Spleen (tissue), 11 donors: ENCODE measurements at regions not wholly inside any gene's neighbourhood (a gene's known extent, or its start where the extent isn't known, plus 50 kb on each side); places are given as distances from the start of the nearest gene placed in this dataset.

Source experiments
- DNase-seq: peaks from one replicate; pipeline ENCODE4 v3.0.0-alpha.2; 2020
- H3K27ac ChIP-seq, 8 donors: fragments of 200-600 bp; sonication (generic) in 7 of 8; 1 replicate in 4 of 8; 2 replicates in 4 of 8; pipeline versions ENCODE4 v1.5.0 to v1.8.0; 2016 to 2021; ENCODE audit warnings: inconsistent platforms in 4 of 8, mild to moderate bottlenecking in 4 of 8, moderate library complexity in 1 of 8
- H3K27me3 ChIP-seq, 7 donors: fragments of 200-600 bp; sonication (generic) in 6 of 7; replicated peaks in 1 of 7; 1 replicate in 4 of 7; 2 replicates in 3 of 7; pipeline versions ENCODE4 v1.5.0 to v1.8.0; 2016 to 2021; ENCODE audit warnings: inconsistent platforms in 3 of 7, mild to moderate bottlenecking in 1 of 7
- H3K36me3 ChIP-seq, 6 donors: fragments of 200-600 bp; sonication (generic) in 5 of 6; 1 replicate in 4 of 6; 2 replicates in 2 of 6; pipeline versions ENCODE4 v1.5.0 to v1.8.0; 2016 to 2021; ENCODE audit warnings: inconsistent platforms in 2 of 6
- H3K4me1 ChIP-seq, 6 donors: fragments of 200-600 bp; sonication (generic) in 5 of 6; 1 replicate in 3 of 6; 2 replicates in 3 of 6; pipeline versions ENCODE4 v1.5.0 to v1.8.0; 2016 to 2021; ENCODE audit warnings: inconsistent platforms in 3 of 6
- H3K4me3 ChIP-seq, 8 donors: fragments of 200-600 bp; sonication (generic) in 7 of 8; 1 replicate in 4 of 8; 2 replicates in 4 of 8; pipeline versions ENCODE4 v1.5.0 to v1.8.0; 2016 to 2021; ENCODE audit warnings: inconsistent platforms in 4 of 8, mild to moderate bottlenecking in 4 of 8, moderate library complexity in 2 of 8
- H3K9me3 ChIP-seq, 8 donors: fragments of 200-600 bp; sonication (generic) in 7 of 8; 1 replicate in 4 of 8; 2 replicates in 4 of 8; pipeline versions ENCODE4 v1.5.0 to v1.8.0; 2016 to 2021; ENCODE audit warnings: inconsistent platforms in 4 of 8
- POLR2A ChIP-seq, 3 donors: fragments of 450-650 bp; IDR thresholded peaks; one replicate each; pipeline ENCODE4 v1.5.1; 2017; ENCODE audit warnings: antibody characterized with exemption in 3 of 3, mild to moderate bottlenecking in 1 of 3
- POLR2AphosphoS5 ChIP-seq, 3 donors: sonication (generic); formaldehyde crosslinking; IDR thresholded peaks; one replicate each; pipeline ENCODE4 v1.5.1; 2017; ENCODE audit warnings: antibody characterized with exemption in 3 of 3
- WGBS, 5 donors: extraction: QIAGEN DNeasy Blood & Tissue Kit in 3 of 5; methylation state at CpG; one replicate each; pipeline versions ENCODE4 v1.1.5 to v1.1.7; 2013 to 2018; 5-methylcytosine and 5-hydroxymethylcytosine counted together
- intact Hi-C: fragments of 100-400 bp; cut with DNase I; formaldehyde crosslinking; loops from one replicate; pipeline ENCODE4 v1.15.0; 2023; ENCODE audit warnings: low total_unique reads
- TF ChIP-seq, protein P1 (sequence below), 11 experiments: fragments of 200-600 bp in 7 of 11; fragments of 450-650 bp in 4 of 11; sonication (generic) in 4 of 11; IDR thresholded peaks in 8 of 11; conservative IDR thresholded peaks in 3 of 11; 1 replicate in 7 of 11; 2 replicates in 4 of 11; pipeline versions ENCODE4 v1.4.0 to v1.8.0; 2016 to 2021; ENCODE audit warnings: antibody characterized with exemption in 11 of 11, inconsistent platforms in 4 of 11, mild to moderate bottlenecking in 1 of 11
- donor health status: healthy with polysubstance abuse.
- donor health status: DM: no; HTN: no; CAD: no; lungs with moderate emphysema.
- donor health status: DM: no; HTN: no; CAD: no.
- donor health status: Bipolar disorder and iron deficiency.
- donor health status: healthy.
- donor health status: DM: no; HTN: no; CAD: no.
- donor health status: DM: yes; HTN: yes; CAD: no.

DNA sequence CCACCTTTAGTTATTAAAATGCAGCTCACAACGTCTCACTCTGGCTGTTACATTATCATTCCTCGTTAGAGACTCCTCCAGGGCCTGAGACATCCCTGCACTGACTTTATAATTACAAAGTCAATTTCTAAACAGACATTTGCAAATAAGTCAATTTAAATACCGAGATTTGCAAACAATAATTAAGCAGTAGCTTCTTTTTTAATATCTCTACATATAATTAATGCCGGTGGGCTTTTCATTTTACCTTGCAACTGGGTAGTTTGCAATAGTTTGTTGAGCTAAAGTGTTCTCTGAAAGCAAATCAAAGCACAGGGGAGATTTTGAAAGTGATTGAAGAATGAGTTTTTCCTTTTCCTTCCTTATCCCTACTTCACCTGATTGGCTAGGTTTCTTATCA, 154.4 kb downstream of the TLR4 start:
- DNase-seq, result no peak
- WGBS, 5 donors, result 68 to 79% (median 70%) methylated on average over 4 of the region's 4 CpGs
- H3K36me3 ChIP-seq, result no peaks in the 10 kb centered on the region
- H3K27me3 ChIP-seq, result no peaks in the 10 kb centered on the region
- H3K4me3 ChIP-seq, result no peak overlapping the region
- no peaks in the 10 kb centered on the region for H3K4me1 ChIP-seq
- H3K27ac ChIP-seq, result no peak overlapping the region
- intact Hi-C loops, result loop anchor here (10.0 kb wide), 1 partner anchor 46 kb away; no protein-coding TSS in a partner anchor
- no peaks in the 10 kb centered on the region for H3K9me3 ChIP-seq
- TF ChIP-seq, protein P1, sequence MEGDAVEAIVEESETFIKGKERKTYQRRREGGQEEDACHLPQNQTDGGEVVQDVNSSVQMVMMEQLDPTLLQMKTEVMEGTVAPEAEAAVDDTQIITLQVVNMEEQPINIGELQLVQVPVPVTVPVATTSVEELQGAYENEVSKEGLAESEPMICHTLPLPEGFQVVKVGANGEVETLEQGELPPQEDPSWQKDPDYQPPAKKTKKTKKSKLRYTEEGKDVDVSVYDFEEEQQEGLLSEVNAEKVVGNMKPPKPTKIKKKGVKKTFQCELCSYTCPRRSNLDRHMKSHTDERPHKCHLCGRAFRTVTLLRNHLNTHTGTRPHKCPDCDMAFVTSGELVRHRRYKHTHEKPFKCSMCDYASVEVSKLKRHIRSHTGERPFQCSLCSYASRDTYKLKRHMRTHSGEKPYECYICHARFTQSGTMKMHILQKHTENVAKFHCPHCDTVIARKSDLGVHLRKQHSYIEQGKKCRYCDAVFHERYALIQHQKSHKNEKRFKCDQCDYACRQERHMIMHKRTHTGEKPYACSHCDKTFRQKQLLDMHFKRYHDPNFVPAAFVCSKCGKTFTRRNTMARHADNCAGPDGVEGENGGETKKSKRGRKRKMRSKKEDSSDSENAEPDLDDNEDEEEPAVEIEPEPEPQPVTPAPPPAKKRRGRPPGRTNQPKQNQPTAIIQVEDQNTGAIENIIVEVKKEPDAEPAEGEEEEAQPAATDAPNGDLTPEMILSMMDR (IDR thresholded peaks at IDR 0.05 in 8 of 11, conservative IDR thresholded peaks at IDR 0.05 in 3 of 11), result no peak
- no peak for TF ChIP-seq POLR2A (IDR thresholded peaks at IDR 0.05)
- no peak for TF ChIP-seq POLR2AphosphoS5 (IDR thresholded peaks at IDR 0.05)

DNA sequence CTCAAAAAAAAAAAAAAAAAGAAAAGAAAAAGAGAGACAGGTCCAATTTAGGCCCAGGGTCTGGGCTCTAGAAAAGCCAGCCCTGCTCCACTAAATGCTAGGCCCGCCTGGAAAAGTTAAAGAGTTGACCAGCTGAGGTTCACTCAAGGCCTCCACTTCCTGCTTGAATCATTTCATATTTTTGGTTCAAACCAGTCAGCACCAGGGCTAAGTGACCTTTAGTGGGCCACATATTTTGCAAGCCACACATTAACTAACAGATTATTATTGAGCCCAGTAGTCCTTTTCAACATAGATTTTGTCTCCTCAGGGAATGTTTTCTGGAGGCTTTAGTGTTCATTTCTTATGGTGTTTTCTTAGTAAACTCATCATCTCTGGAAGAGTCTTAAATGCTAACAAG, 156.6 kb downstream of the TLR4 start:
- no peak overlapping the region for H3K4me3 ChIP-seq
- H3K9me3 ChIP-seq, result no peaks in the 10 kb centered on the region
- no peaks in the 10 kb centered on the region for H3K27me3 ChIP-seq
- no peak overlapping the region for H3K27ac ChIP-seq
- H3K4me1 ChIP-seq, result no peaks in the 10 kb centered on the region
- DNase-seq, result no peak
- 71 to 86% (median 75%) methylated on average over 1 of the region's 1 CpG for WGBS, 5 donors
- TF ChIP-seq POLR2A (IDR thresholded peaks at IDR 0.05) (no peak), POLR2AphosphoS5 (IDR thresholded peaks at IDR 0.05) (no peak)
- TF ChIP-seq, protein P1 (IDR thresholded peaks at IDR 0.05 in 8 of 11, conservative IDR thresholded peaks at IDR 0.05 in 3 of 11), result no peak
- no peaks in the 10 kb centered on the region for H3K36me3 ChIP-seq
- intact Hi-C loops, result no loop called here

DNA sequence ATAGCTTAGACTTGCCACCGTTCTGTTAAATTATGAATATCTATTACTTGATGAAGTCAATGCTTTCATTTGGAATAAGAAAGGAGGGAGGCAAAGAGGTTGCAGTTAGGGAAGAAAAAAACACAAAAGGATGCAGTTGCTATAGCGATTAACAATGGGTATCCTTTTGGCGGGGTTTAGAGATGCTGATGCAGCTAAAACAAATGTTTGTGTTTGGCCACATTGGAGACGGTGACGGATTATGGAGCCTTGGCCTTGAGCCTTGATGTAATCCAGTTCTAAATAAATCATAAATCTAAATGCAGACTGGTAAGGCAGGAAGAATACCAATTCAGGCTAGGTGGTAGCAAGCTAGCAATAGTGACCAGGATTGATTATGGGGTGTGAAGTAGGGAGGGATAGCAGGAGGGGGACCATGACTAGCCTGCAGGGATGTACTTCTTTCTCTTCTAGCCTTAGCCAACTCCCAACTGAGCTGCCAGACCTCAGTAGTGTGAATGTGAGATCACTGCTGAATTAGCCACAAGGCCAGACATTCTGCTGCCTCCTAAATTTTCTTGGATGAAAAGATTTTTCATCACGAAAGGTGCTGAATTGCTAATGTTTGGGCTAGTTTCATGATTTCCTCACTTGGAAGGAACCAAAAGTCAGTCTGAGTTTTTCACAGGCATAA, 160.3 kb downstream of the TLR4 start:
- Histone ChIP-seq H3K27me3 (no peaks in the 10 kb centered on the region), H3K4me3 (no peak overlapping the region), H3K27ac (no peak overlapping the region), H3K9me3 (no peaks in the 10 kb centered on the region), H3K36me3 (no peaks in the 10 kb centered on the region), H3K4me1 (no peaks in the 10 kb centered on the region)
- TF ChIP-seq POLR2A (IDR thresholded peaks at IDR 0.05), result no peak
- TF ChIP-seq POLR2AphosphoS5 (IDR thresholded peaks at IDR 0.05), result no peak
- TF ChIP-seq, protein P1 (IDR thresholded peaks at IDR 0.05 in 8 of 11, conservative IDR thresholded peaks at IDR 0.05 in 3 of 11), result no peak
- intact Hi-C loops, result no loop called here
- DNase-seq, result no peak
- WGBS, 5 donors, result 66 to 72% (median 68%) methylated on average over 6 of the region's 6 CpGs

DNA sequence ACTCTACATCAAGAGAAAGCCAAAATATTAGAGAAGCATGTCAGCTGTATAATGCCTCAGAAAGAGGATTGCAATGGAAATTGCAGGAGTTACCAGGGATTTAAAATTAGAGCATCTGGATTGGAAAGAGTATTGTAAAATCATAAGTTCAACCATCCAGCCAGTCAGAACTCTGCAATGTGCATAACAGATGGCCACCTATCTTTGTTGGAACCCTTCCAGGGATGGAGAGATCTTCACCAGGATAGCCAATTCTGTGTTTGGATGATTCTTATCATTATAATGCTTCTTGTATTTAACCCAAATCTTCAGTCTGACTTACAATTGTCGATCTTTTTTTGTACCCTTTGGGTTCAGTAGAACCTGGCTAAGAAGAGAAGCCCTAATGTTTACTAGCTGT, 164.4 kb downstream of the TLR4 start:
- H3K27ac ChIP-seq, result no peak overlapping the region
- TF ChIP-seq POLR2A (IDR thresholded peaks at IDR 0.05), result no peak
- no peak for DNase-seq
- H3K36me3 ChIP-seq, result no peaks in the 10 kb centered on the region
- intact Hi-C loops, result no loop called here
- H3K27me3 ChIP-seq, result no peaks in the 10 kb centered on the region
- WGBS, 5 donors, result 89 to 96% (median 92%) methylated on average over 1 of the region's 1 CpG
- H3K9me3 ChIP-seq, result no peaks in the 10 kb centered on the region
- no peak overlapping the region for H3K4me3 ChIP-seq
- H3K4me1 ChIP-seq, result no peaks in the 10 kb centered on the region
